HG03558 (cell line): ENCODE measurements at regions not wholly inside any gene's neighbourhood (a gene's known extent, or its start where the extent isn't known, plus 50 kb on each side); places are given as distances from the start of the nearest gene placed in this dataset.

ENCODE experiments used
- ATAC-seq: cut with Tn5 transposase; IDR thresholded peaks from one replicate; pipeline ENCODE4 v1.9.1; 2021; ENCODE audit warnings: moderate number of reproducible peaks; ENCODE audit not compliant: unreplicated experiment; ENCODE audit errors: extremely low read depth

- ATAC-seq = no peak
Measured at GRCh38 chr11:111444040-111444439, 65.0 kb upstream of the POU2AF1 start.

- no peak for ATAC-seq
Measured at GRCh38 chr11:111443640-111444039, 64.6 kb upstream of the POU2AF1 start.

- no peak for ATAC-seq
Measured at GRCh38 chr11:111443032-111443431, 64.0 kb upstream of the POU2AF1 start.

- no peak for ATAC-seq
Measured at GRCh38 chr11:111441443-111441842, 62.4 kb upstream of the POU2AF1 start.

GRCh38 chr11:111440416-111441205 is 61.5 kb upstream of the POU2AF1 start:
- no peak for ATAC-seq

- ATAC-seq = no peak
Measured at GRCh38 chr11:111439901-111440300, 60.8 kb upstream of the POU2AF1 start.

GRCh38 chr11:111438846-111439520 is 59.9 kb upstream of the POU2AF1 start:
- ATAC-seq = no peak

- no peak for ATAC-seq
Measured at GRCh38 chr11:111438168-111438567, 59.1 kb upstream of the POU2AF1 start.

GRCh38 chr11:111435046-111435698 is 56.1 kb upstream of the POU2AF1 start:
- no peak for ATAC-seq

- ATAC-seq = peak; percentile 53
Measured at GRCh38 chr11:111429066-111429506, 50.0 kb upstream of the POU2AF1 start.
